GM23338 (cell line): ENCODE measurements at regions not wholly inside any gene's neighbourhood (a gene's known extent, or its start where the extent isn't known, plus 50 kb on each side); places are given as distances from the start of the nearest gene placed in this dataset.

Experiments used
- CREB1 ChIP-seq: fragments of 250-450 bp; sonication (Bioruptor Pico); IDR thresholded peaks from 2 replicates; pipeline ENCODE4 v1.5.0; 2020; ENCODE audit warnings: low read depth, mild to moderate bottlenecking, moderate library complexity
- CTCF ChIP-seq, 2 experiments: fragments of 200-600 bp in 1 of 2; sonication (generic) in 1 of 2; conservative IDR thresholded peaks; 2 replicates each; pipeline versions ENCODE4 v1.5.1 to v1.6.1; 2016 to 2017; ENCODE audit warnings: antibody characterized with exemption in 2 of 2, low read depth in 2 of 2, mild to moderate bottlenecking in 2 of 2, moderate library complexity in 1 of 2
- EZH2 ChIP-seq: fragments of 200-600 bp; sonication (generic); IDR thresholded peaks from one replicate; pipeline ENCODE4 v1.8.0; 2017; ENCODE audit warnings: antibody characterized with exemption, mild to moderate bottlenecking, low read depth; ENCODE audit not compliant: unreplicated experiment
- EZH2phosphoT487 ChIP-seq: fragments of 200-600 bp; sonication (generic); IDR thresholded peaks from one replicate; pipeline ENCODE4 v1.8.1; 2018; ENCODE audit warnings: antibody characterized with exemption; ENCODE audit not compliant: unreplicated experiment
- JUNB ChIP-seq: IDR thresholded peaks from one replicate; pipeline ENCODE4 v1.6.1; 2016; ENCODE audit warnings: antibody characterized with exemption; ENCODE audit not compliant: unreplicated experiment
- NANOG ChIP-seq: IDR thresholded peaks from 2 replicates; pipeline ENCODE4 v1.6.1; 2016; ENCODE audit warnings: antibody characterized with exemption, borderline replicate concordance
- POLR2AphosphoS5 ChIP-seq: IDR thresholded peaks from 2 replicates; pipeline ENCODE4 v1.6.1; 2016; ENCODE audit warnings: antibody characterized with exemption, low read depth
- REST ChIP-seq: IDR thresholded peaks from one replicate; pipeline ENCODE4 v1.6.1; 2018; ENCODE audit warnings: antibody characterized with exemption; ENCODE audit not compliant: unreplicated experiment
- STAT1 ChIP-seq: IDR thresholded peaks from one replicate; pipeline ENCODE4 v1.6.1; 2016; ENCODE audit warnings: antibody characterized with exemption; ENCODE audit not compliant: unreplicated experiment

- TF ChIP-seq CTCF (conservative IDR thresholded peaks at IDR 0.05; ENCODE audit: low read depth in 2 of 2) (no peak), REST (no peak), POLR2AphosphoS5 (no peak), EZH2phosphoT487 (no peak), NANOG (no peak), CREB1 (CRISPR knock-in tag) (no peak), EZH2 (no peak), JUNB (no peak), STAT1 (no peak)
Measured at GRCh38 chr2:8472545-8473323, 209.1 kb upstream of the ID2 start.
